ENCODE measurements at regions not wholly inside any gene's neighbourhood (a gene's known extent, or its start where the extent isn't known, plus 50 kb on each side); places are given as distances from the start of the nearest gene placed in this dataset.

DNA sequence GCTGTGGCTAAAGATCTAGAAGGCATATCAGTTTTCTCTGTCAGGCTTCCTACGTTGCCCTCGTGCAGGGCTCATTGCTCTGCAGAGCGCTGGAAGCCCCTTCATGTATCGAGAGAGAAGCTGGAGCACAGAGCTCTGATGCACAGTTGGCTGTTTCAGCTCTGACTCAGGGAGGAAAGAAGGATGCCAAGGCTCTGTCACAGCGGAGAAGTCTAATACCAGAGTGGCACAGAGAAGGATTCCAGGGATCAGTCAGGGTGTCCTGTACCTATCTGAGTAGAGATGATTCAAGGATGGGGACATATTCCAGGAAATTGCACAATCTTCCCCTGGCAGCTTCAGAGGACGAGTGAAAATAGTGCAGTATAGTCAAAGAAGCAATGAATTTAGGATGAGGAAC is 179.2 kb upstream of the FMN2 start:
- no peak for TF ChIP-seq CTCF (optimal IDR thresholded peaks at IDR 0.05 in 1 of 3, IDR thresholded peaks at IDR 0.05 in 1 of 3, conservative IDR thresholded peaks at IDR 0.05 in 1 of 3; ENCODE audit: extremely low read depth in 1 of 3, insufficient read depth in 2 of 3, low read length in 3 of 3)
- TF ChIP-seq EZH2 (IDR thresholded peaks at IDR 0.05; ENCODE audit: low read length), result no peak

All from keratinocyte (primary cell).